Panc1 (cell line): ENCODE measurements at regions not wholly inside any gene's neighbourhood (a gene's known extent, or its start where the extent isn't known, plus 50 kb on each side); places are given as distances from the start of the nearest gene placed in this dataset.

ENCODE experiments used
- ATAC-seq: fragments of 200-7000 bp; cut with Tn5 transposase; 2 replicates; pipeline ENCODE4 v1.9.1; 2020; ENCODE audit warnings: mild to moderate bottlenecking, moderate library complexity
- BruUV-seq: library from RNA; stranded (reverse); fragments of 400-500 nt; replicated peaks from 2 replicates; lab custom pipeline; 2021; lab: Mats Ljungman, UMichigan
- CTCF ChIA-PET: fragments of 300-600 bp; sonication (Branson Sonifier 250); formaldehyde crosslinking; loops from one replicate; lab custom pipeline; 2022; ENCODE audit warnings: antibody characterized with exemption; lab: Charles Lee
- POLR2A ChIA-PET: fragments of 300-600 bp; sonication (Branson Sonifier 250); formaldehyde crosslinking; loops from one replicate; lab custom pipeline; 2022; ENCODE audit warnings: antibody characterized with exemption; lab: Charles Lee
- DNase-seq: peaks from one replicate; pipeline ENCODE4 v3.0.0-alpha.2; 2010; ENCODE audit warnings: low read depth, low spot score
- H3K27ac ChIP-seq: 2 replicates; pipeline ENCODE4 v1.5.1; 2011; ENCODE audit warnings: mild to moderate bottlenecking, low read length, inconsistent platforms
- H3K27me3 ChIP-seq: fragments of 200-500 bp; sonication (Bioruptor generic); 2 replicates; pipeline ENCODE4 v1.6.0; 2014; ENCODE audit warnings: low read length, inconsistent platforms; ENCODE audit not compliant: control insufficient read depth, insufficient read depth
- H3K36me3 ChIP-seq: fragments of 200-500 bp; sonication (Bioruptor generic); 2 replicates; pipeline ENCODE4 v1.5.1; 2014; ENCODE audit warnings: inconsistent platforms, mild to moderate bottlenecking, low read length, moderate library complexity; ENCODE audit not compliant: control insufficient read depth, insufficient read depth
- H3K4me1 ChIP-seq: 2 replicates; pipeline ENCODE4 v1.5.1; 2011; ENCODE audit warnings: inconsistent platforms, mild to moderate bottlenecking, low read length, moderate library complexity; ENCODE audit not compliant: control insufficient read depth, insufficient read depth
- H3K4me3 ChIP-seq, 2 experiments: 2 replicates each; pipeline ENCODE4 v1.5.1; 2011 to 2012; ENCODE audit warnings: low read depth in 2 of 2, low read length in 2 of 2, mild to moderate bottlenecking in 2 of 2, inconsistent platforms in 1 of 2, moderate library complexity in 1 of 2
- H3K9me3 ChIP-seq: fragments of 200-500 bp; sonication (Bioruptor generic); 2 replicates; pipeline ENCODE4 v1.5.1; 2014; ENCODE audit warnings: low read depth, mild to moderate bottlenecking, inconsistent platforms, low read length, moderate library complexity; ENCODE audit not compliant: control insufficient read depth, insufficient read depth
- CTCF ChIP-seq: fragments of 450-650 bp; IDR thresholded peaks from 2 replicates; pipeline ENCODE4 v1.5.1; 2017; ENCODE audit warnings: mild to moderate bottlenecking
- POLR2AphosphoS5 ChIP-seq: IDR thresholded peaks from 2 replicates; pipeline ENCODE4 v1.6.1; 2012; ENCODE audit warnings: mild to moderate bottlenecking, low read depth, low read length, moderate library complexity
- REST ChIP-seq, 2 experiments: IDR thresholded peaks; 2 replicates each; pipeline ENCODE4 v1.6.1; 2011 to 2012; ENCODE audit warnings: low read depth in 2 of 2, control low read depth in 1 of 2, low read length in 1 of 2, mild to moderate bottlenecking in 1 of 2, moderate library complexity in 1 of 2; ENCODE audit not compliant: insufficient read depth in 1 of 2
- SIN3A ChIP-seq: IDR thresholded peaks from 2 replicates; pipeline ENCODE4 v1.6.1; 2012; ENCODE audit warnings: low read depth, mild to moderate bottlenecking, low read length, moderate library complexity, borderline replicate concordance; ENCODE audit not compliant: insufficient read depth
- TCF7L2 ChIP-seq: IDR thresholded peaks from 2 replicates; pipeline ENCODE4 v1.6.1; 2011; ENCODE audit warnings: mild to moderate bottlenecking, low read depth, low read length, inconsistent platforms
- in situ Hi-C: cut with HindIII; loops from 2 replicates; pipeline ENCODE4 v1.10.0; 2016; ENCODE audit warnings: low sequenced_read_pairs, low pct_unique_long_range_greater_than_20kb
- intact Hi-C: fragments of 100-400 bp; cut with micrococcal nuclease; formaldehyde crosslinking; loops from one replicate; pipeline ENCODE4 v1.10.0; 2022; ENCODE audit not compliant: unreplicated experiment

DNA sequence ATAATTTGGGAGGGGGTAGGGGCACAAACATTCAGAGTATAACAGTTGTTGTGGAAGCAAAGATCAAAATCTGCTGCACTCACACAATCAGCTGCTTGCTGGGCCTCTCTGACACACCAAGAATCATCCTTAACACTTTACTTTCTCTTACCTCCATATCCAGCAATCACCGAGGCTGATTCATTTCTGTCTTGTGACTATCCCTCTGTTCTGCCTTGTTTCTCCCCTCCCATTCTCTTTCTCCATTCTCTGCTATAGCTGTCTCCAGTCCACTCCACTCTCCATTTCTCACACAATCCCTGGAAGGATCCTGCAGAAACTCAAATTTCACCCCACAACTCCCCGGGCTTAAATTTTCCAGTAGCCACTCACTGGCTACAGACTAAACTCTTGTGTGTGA lies 91.8 kb upstream of the NGF start:
- H3K4me1 ChIP-seq = no peaks in the 10 kb centered on the region
- no peaks in the 10 kb centered on the region for H3K36me3 ChIP-seq
- DNase-seq = no peak
- in situ Hi-C loops (no loop called here), intact Hi-C loops (no loop called here)
- ATAC-seq = no peak
- TF ChIP-seq POLR2AphosphoS5 = no peak
- TF ChIP-seq SIN3A = no peak
- no peak for TF ChIP-seq CTCF
- TF ChIP-seq TCF7L2 = no peak
- TF ChIP-seq REST (IDR thresholded peaks at IDR 0.05; ENCODE audit: insufficient read depth in 1 of 2, low read depth in 2 of 2, low read length in 1 of 2) = no peak
- BruUV-seq = no TSS peak
- H3K4me3 ChIP-seq = no peak overlapping the region
- H3K27me3 ChIP-seq = no peaks in the 10 kb centered on the region
- H3K27ac ChIP-seq = no peak overlapping the region
- CTCF ChIA-PET = no interaction called here
- POLR2A ChIA-PET = no interaction called here
- no peaks in the 10 kb centered on the region for H3K9me3 ChIP-seq

- Histone ChIP-seq H3K36me3 (no peaks in the 10 kb centered on the region), H3K4me3 (no peak overlapping the region), H3K27me3 (no peaks in the 10 kb centered on the region), H3K27ac (no peak overlapping the region), H3K9me3 (no peaks in the 10 kb centered on the region), H3K4me1 (no peaks in the 10 kb centered on the region)
- TF ChIP-seq SIN3A (no peak), POLR2AphosphoS5 (no peak), TCF7L2 (no peak), CTCF (no peak), REST (IDR thresholded peaks at IDR 0.05; ENCODE audit: insufficient read depth in 1 of 2, low read depth in 2 of 2, low read length in 1 of 2) (no peak)
- POLR2A ChIA-PET = no interaction called here
- no TSS peak for BruUV-seq
- no peak for ATAC-seq
- intact Hi-C loops (no loop called here), in situ Hi-C loops (no loop called here)
- CTCF ChIA-PET = no interaction called here
- DNase-seq = no peak
Observed at GRCh38 chr1:115429241-115429640, 91.2 kb upstream of the NGF start.
